ENCODE measurements at regions not wholly inside any gene's neighbourhood (a gene's known extent, or its start where the extent isn't known, plus 50 kb on each side); places are given as distances from the start of the nearest gene placed in this dataset.

GRCh38 chr12:124497658-124498057 is 69.8 kb downstream of the NCOR2 start:
- peak; percentile 85 for DNase-seq (ENCODE audit: low read depth)
- TF ChIP-seq, protein P1, sequence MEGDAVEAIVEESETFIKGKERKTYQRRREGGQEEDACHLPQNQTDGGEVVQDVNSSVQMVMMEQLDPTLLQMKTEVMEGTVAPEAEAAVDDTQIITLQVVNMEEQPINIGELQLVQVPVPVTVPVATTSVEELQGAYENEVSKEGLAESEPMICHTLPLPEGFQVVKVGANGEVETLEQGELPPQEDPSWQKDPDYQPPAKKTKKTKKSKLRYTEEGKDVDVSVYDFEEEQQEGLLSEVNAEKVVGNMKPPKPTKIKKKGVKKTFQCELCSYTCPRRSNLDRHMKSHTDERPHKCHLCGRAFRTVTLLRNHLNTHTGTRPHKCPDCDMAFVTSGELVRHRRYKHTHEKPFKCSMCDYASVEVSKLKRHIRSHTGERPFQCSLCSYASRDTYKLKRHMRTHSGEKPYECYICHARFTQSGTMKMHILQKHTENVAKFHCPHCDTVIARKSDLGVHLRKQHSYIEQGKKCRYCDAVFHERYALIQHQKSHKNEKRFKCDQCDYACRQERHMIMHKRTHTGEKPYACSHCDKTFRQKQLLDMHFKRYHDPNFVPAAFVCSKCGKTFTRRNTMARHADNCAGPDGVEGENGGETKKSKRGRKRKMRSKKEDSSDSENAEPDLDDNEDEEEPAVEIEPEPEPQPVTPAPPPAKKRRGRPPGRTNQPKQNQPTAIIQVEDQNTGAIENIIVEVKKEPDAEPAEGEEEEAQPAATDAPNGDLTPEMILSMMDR (IDR thresholded peaks at IDR 0.05; ENCODE audit: insufficient read depth, low read length) = no peak
- H3K4me3 ChIP-seq (ENCODE audit: low read depth, low read length) = no peak overlapping the region

GRCh38 chr12:124497039-124497438 is 70.4 kb downstream of the NCOR2 start:
- DNase-seq (ENCODE audit: low read depth) = peak; percentile 63
- H3K4me3 ChIP-seq (ENCODE audit: low read depth, low read length) = no peak overlapping the region
- TF ChIP-seq, protein P1 (IDR thresholded peaks at IDR 0.05; ENCODE audit: insufficient read depth, low read length) = no peak

- no peak for DNase-seq (ENCODE audit: low read depth)
- no peak overlapping the region for H3K4me3 ChIP-seq (ENCODE audit: low read depth, low read length)
- TF ChIP-seq, protein P1 (IDR thresholded peaks at IDR 0.05; ENCODE audit: insufficient read depth, low read length) = no peak
Observed at GRCh38 chr12:124496584-124496983, 70.8 kb downstream of the NCOR2 start.

DNA sequence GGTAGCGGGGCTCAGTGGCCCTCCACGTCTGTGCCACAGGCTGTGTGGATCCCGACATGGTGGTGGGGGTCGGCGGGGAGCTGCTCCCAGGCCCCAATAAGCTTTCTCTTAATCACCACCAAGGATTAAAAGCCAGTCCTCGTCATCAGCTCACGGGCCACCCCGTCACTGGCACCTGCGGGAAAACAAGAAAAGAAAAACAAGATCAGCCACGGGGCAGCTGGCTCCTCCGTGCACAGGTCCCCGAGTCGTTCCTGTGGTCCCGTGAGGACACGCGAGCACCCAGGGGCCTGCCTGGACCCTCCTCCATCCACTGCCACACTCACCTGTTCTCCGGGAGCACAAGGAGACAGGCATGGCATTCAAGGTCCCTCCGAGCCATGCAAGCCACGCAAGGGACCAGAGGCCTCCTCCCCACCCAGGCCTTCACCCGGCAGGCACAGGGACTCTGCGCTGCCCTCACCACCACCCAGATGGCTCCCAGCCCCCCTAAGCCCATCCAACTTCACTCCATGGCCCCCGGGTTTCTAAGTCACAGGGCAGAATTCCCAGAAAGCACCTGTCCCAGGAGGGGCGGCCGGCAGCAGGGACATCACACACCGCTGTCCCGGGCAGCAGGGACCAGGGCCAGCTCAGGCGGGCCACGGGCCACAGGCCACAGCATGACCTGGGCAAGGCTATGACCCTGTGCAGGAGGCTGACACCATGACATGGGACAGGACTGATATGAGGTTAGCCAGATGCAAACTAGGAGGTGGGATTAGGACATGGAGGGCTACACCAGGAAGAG is 72.0 kb downstream of the NCOR2 start:
- H3K4me3 ChIP-seq (ENCODE audit: low read depth, low read length) = no peak overlapping the region
- TF ChIP-seq, protein P1 (IDR thresholded peaks at IDR 0.05; ENCODE audit: insufficient read depth, low read length) = no peak
- no peak for DNase-seq (ENCODE audit: low read depth)

- TF ChIP-seq, protein P1 (IDR thresholded peaks at IDR 0.05; ENCODE audit: insufficient read depth, low read length) = no peak
- no peak for DNase-seq (ENCODE audit: low read depth)
- H3K4me3 ChIP-seq (ENCODE audit: low read depth, low read length) = no peak overlapping the region
Observed at GRCh38 chr12:124494751-124495129, 72.7 kb downstream of the NCOR2 start.

- TF ChIP-seq, protein P1 (IDR thresholded peaks at IDR 0.05; ENCODE audit: insufficient read depth, low read length) = no peak
- DNase-seq (ENCODE audit: low read depth) = no peak
- no peak overlapping the region for H3K4me3 ChIP-seq (ENCODE audit: low read depth, low read length)
Observed at GRCh38 chr12:124493809-124494750, 73.3 kb downstream of the NCOR2 start.
